ENCODE measurements at regions not wholly inside any gene's neighbourhood (a gene's known extent, or its start where the extent isn't known, plus 50 kb on each side); places are given as distances from the start of the nearest gene placed in this dataset.

DNA sequence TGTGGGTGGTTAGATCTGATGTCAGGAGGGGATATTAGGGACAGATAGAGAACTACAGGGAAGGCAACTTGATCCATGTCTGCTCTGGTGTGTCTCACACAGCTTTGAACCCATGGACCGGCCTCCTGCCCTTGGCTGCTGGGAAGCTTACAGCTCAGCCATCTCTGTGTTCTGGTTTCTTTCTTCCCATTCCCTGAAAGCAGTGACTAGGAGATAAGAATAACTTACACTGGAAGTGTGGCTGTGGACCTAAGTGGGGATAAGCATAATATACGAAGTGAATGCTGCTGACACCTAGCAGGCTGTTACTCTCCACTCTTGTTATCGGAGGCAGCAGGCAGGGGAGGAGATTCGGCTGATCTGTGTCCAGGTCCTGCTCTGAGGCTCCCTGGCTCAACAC lies 282.3 kb upstream of the TUT7 start:
- ATAC-seq, result no peak

DNA sequence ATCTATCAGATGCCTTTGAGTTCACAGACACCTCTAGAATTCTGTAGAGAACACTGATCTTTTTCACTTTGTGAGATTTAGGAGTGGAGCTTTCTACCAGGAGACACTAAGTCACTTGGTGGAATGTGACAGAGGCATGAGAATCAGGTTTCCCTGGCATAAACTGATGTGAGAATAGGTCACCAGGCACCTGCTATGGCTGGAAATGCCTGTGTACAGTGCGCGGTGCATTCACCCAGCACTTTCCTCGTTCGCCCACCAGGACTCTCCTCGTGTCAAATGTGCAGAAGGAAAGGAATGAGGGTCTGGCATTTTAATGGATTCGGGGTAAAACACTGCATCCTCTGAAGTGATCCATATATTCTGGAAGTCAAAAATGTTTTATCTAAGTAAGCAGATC lies 281.8 kb upstream of the TUT7 start:
- no peak for ATAC-seq
- TF ChIP-seq ZNF565 (CRISPR knock-in tag; conservative IDR thresholded peaks at IDR 0.05; ENCODE audit: low read depth), result no peak
- no peak for TF ChIP-seq BACH2 (CRISPR knock-in tag; IDR thresholded peaks at IDR 0.05; ENCODE audit: borderline replicate concordance)
- TF ChIP-seq ISL1 (CRISPR knock-in tag; IDR thresholded peaks at IDR 0.05), result no peak
- TF ChIP-seq, protein P1, sequence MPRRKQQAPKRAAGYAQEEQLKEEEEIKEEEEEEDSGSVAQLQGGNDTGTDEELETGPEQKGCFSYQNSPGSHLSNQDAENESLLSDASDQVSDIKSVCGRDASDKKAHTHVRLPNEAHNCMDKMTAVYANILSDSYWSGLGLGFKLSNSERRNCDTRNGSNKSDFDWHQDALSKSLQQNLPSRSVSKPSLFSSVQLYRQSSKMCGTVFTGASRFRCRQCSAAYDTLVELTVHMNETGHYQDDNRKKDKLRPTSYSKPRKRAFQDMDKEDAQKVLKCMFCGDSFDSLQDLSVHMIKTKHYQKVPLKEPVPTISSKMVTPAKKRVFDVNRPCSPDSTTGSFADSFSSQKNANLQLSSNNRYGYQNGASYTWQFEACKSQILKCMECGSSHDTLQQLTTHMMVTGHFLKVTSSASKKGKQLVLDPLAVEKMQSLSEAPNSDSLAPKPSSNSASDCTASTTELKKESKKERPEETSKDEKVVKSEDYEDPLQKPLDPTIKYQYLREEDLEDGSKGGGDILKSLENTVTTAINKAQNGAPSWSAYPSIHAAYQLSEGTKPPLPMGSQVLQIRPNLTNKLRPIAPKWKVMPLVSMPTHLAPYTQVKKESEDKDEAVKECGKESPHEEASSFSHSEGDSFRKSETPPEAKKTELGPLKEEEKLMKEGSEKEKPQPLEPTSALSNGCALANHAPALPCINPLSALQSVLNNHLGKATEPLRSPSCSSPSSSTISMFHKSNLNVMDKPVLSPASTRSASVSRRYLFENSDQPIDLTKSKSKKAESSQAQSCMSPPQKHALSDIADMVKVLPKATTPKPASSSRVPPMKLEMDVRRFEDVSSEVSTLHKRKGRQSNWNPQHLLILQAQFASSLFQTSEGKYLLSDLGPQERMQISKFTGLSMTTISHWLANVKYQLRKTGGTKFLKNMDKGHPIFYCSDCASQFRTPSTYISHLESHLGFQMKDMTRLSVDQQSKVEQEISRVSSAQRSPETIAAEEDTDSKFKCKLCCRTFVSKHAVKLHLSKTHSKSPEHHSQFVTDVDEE (CRISPR knock-in tag; IDR thresholded peaks at IDR 0.05), result no peak
- no peak for TF ChIP-seq ESRRG (CRISPR knock-in tag; IDR thresholded peaks at IDR 0.05)
- TF ChIP-seq TOX (CRISPR knock-in tag; IDR thresholded peaks at IDR 0.05; ENCODE audit: borderline replicate concordance), result no peak
- TF ChIP-seq RARB (CRISPR knock-in tag; IDR thresholded peaks at IDR 0.05), result no peak
- no peak for TF ChIP-seq ZFP3 (CRISPR knock-in tag; IDR thresholded peaks at IDR 0.05)
- TF ChIP-seq PPARA (CRISPR knock-in tag; IDR thresholded peaks at IDR 0.05; ENCODE audit: borderline replicate concordance), result no peak
- TF ChIP-seq GLIS3 (CRISPR knock-in tag; IDR thresholded peaks at IDR 0.05), result no peak
- no peak for TF ChIP-seq SNAI2 (CRISPR knock-in tag; IDR thresholded peaks at IDR 0.05)
- no peak for TF ChIP-seq OSR1 (CRISPR knock-in tag; IDR thresholded peaks at IDR 0.05)
- TF ChIP-seq ARNTL (CRISPR knock-in tag; IDR thresholded peaks at IDR 0.05; ENCODE audit: borderline replicate concordance, low read depth), result no peak
- TF ChIP-seq, protein P2, sequence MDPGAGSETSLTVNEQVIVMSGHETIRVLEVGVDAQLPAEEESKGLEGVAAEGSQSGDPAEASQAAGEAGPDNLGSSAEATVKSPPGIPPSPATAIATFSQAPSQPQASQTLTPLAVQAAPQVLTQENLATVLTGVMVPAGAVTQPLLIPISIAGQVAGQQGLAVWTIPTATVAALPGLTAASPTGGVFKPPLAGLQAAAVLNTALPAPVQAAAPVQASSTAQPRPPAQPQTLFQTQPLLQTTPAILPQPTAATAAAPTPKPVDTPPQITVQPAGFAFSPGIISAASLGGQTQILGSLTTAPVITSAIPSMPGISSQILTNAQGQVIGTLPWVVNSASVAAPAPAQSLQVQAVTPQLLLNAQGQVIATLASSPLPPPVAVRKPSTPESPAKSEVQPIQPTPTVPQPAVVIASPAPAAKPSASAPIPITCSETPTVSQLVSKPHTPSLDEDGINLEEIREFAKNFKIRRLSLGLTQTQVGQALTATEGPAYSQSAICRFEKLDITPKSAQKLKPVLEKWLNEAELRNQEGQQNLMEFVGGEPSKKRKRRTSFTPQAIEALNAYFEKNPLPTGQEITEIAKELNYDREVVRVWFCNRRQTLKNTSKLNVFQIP (CRISPR knock-in tag; IDR thresholded peaks at IDR 0.05; ENCODE audit: borderline replicate concordance, low read depth), result no peak
- TF ChIP-seq, protein P3, sequence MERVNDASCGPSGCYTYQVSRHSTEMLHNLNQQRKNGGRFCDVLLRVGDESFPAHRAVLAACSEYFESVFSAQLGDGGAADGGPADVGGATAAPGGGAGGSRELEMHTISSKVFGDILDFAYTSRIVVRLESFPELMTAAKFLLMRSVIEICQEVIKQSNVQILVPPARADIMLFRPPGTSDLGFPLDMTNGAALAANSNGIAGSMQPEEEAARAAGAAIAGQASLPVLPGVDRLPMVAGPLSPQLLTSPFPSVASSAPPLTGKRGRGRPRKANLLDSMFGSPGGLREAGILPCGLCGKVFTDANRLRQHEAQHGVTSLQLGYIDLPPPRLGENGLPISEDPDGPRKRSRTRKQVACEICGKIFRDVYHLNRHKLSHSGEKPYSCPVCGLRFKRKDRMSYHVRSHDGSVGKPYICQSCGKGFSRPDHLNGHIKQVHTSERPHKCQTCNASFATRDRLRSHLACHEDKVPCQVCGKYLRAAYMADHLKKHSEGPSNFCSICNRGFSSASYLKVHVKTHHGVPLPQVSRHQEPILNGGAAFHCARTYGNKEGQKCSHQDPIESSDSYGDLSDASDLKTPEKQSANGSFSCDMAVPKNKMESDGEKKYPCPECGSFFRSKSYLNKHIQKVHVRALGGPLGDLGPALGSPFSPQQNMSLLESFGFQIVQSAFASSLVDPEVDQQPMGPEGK (CRISPR knock-in tag; IDR thresholded peaks at IDR 0.05; ENCODE audit: borderline replicate concordance), result no peak
- TF ChIP-seq ZFP30 (CRISPR knock-in tag; IDR thresholded peaks at IDR 0.05), result no peak

More for the DNA sequence above, 282.3 kb upstream of the TUT7 start:
- TF ChIP-seq ZFP30 (CRISPR knock-in tag; IDR thresholded peaks at IDR 0.05) (no peak), ZFP3 (CRISPR knock-in tag; IDR thresholded peaks at IDR 0.05) (no peak), GLIS3 (CRISPR knock-in tag; IDR thresholded peaks at IDR 0.05) (no peak), ZNF70 (CRISPR knock-in tag; IDR thresholded peaks at IDR 0.05) (no peak), ZC3H10 (CRISPR knock-in tag; IDR thresholded peaks at IDR 0.05) (no peak), PPARA (CRISPR knock-in tag; IDR thresholded peaks at IDR 0.05; ENCODE audit: borderline replicate concordance) (no peak)
- TF ChIP-seq, protein P4, sequence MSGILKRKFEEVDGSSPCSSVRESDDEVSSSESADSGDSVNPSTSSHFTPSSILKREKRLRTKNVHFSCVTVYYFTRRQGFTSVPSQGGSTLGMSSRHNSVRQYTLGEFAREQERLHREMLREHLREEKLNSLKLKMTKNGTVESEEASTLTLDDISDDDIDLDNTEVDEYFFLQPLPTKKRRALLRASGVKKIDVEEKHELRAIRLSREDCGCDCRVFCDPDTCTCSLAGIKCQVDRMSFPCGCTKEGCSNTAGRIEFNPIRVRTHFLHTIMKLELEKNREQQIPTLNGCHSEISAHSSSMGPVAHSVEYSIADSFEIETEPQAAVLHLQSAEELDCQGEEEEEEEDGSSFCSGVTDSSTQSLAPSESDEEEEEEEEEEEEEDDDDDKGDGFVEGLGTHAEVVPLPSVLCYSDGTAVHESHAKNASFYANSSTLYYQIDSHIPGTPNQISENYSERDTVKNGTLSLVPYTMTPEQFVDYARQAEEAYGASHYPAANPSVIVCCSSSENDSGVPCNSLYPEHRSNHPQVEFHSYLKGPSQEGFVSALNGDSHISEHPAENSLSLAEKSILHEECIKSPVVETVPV (CRISPR knock-in tag; IDR thresholded peaks at IDR 0.05), result no peak
- TF ChIP-seq, protein P2 (CRISPR knock-in tag; IDR thresholded peaks at IDR 0.05; ENCODE audit: borderline replicate concordance, low read depth), result no peak

DNA sequence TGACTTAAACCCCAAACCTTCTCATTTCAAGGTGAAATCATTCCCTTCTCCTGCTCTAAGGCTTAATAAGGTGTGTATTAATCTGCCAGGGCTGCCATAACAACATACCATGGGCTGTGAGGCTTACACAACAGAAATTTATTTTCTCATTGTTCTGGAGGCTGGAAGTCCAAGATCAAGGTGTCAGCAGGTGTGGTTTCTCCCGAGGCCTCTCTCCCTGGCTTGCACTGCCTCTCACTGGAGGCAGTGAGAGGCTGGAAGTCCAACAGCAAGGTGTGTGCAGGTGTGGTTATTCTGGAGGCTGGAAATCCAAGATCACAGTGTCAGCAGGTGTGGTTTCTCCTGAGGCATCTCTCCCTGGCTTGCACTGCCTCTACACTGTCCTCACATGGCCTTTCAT lies 280.3 kb upstream of the TUT7 start:
- no peak for ATAC-seq
- no peak for TF ChIP-seq GLIS3 (CRISPR knock-in tag; IDR thresholded peaks at IDR 0.05)
- TF ChIP-seq ZFP3 (CRISPR knock-in tag; IDR thresholded peaks at IDR 0.05), result no peak
- TF ChIP-seq ZNF70 (CRISPR knock-in tag; IDR thresholded peaks at IDR 0.05), result no peak
- TF ChIP-seq, protein P4 (CRISPR knock-in tag; IDR thresholded peaks at IDR 0.05), result no peak
- TF ChIP-seq, protein P1 (CRISPR knock-in tag; IDR thresholded peaks at IDR 0.05), result no peak
- TF ChIP-seq, protein P2 (CRISPR knock-in tag; IDR thresholded peaks at IDR 0.05; ENCODE audit: borderline replicate concordance, low read depth), result no peak
- no peak for TF ChIP-seq BACH2 (CRISPR knock-in tag; IDR thresholded peaks at IDR 0.05; ENCODE audit: borderline replicate concordance)
- no peak for TF ChIP-seq ARNTL (CRISPR knock-in tag; IDR thresholded peaks at IDR 0.05; ENCODE audit: borderline replicate concordance, low read depth)
- no peak for TF ChIP-seq OSR1 (CRISPR knock-in tag; IDR thresholded peaks at IDR 0.05)
- no peak for TF ChIP-seq TCF4 (CRISPR knock-in tag; IDR thresholded peaks at IDR 0.05; ENCODE audit: borderline replicate concordance)
- TF ChIP-seq PPARA (CRISPR knock-in tag; IDR thresholded peaks at IDR 0.05; ENCODE audit: borderline replicate concordance), result no peak
